A549 (cell line): ENCODE measurements at regions not wholly inside any gene's neighbourhood (a gene's known extent, or its start where the extent isn't known, plus 50 kb on each side); places are given as distances from the start of the nearest gene placed in this dataset.

Experiments
- ATAC-seq, 2 experiments: fragments of 200-7000 bp in 1 of 2; fragments of >200 bp in 1 of 2; cut with Nextera tagmentation in 1 of 2; cut with Tn5 transposase in 1 of 2; 3 replicates each; pipeline versions ENCODE4 v1.8.0 to v1.9.1; 2018 to 2020; ENCODE audit warnings: mild to moderate bottlenecking in 1 of 2, moderate library complexity in 1 of 2
- CTCF ChIA-PET: fragments of 300-600 bp; sonication (Branson Sonifier 250); formaldehyde crosslinking; extraction: SDS; loops from one replicate; lab custom pipeline; 2021; ENCODE audit warnings: antibody characterized with exemption, inconsistent platforms; lab: Yijun Ruan, JAX
- POLR2A ChIA-PET: fragments of 350-600 bp; formaldehyde crosslinking; extraction: SDS; loops from one replicate; lab custom pipeline; 2021; ENCODE audit warnings: antibody characterized with exemption, inconsistent platforms; lab: Yijun Ruan, JAX
- DNase-seq, 2 experiments: peaks; one replicate each; pipeline versions ENCODE4 v3.0.0 to v3.0.0-alpha.2; 2011 to 2016; ENCODE audit warnings: low read depth in 1 of 2, low spot score in 1 of 2
- FAIRE-seq: peaks from 2 replicates; lab custom pipeline; 2011; peaks lifted over from hg19 to GRCh38; lab: Jason Lieb, UNC
- H3K27ac ChIP-seq, 2 experiments: fragments of >200 bp; sonication (Bioruptor Twin); formaldehyde crosslinking; 3 replicates each; pipeline ENCODE4 v1.5.1; 2016 to 2017
- H3K4me1 ChIP-seq: fragments of >200 bp; sonication (Bioruptor Twin); formaldehyde crosslinking; 3 replicates; pipeline ENCODE4 v1.6.1; 2016
- H3K4me2 ChIP-seq: fragments of >200 bp; sonication (Bioruptor Twin); formaldehyde crosslinking; 3 replicates; pipeline ENCODE4 v1.6.1; 2016
- H3K4me3 ChIP-seq: fragments of >200 bp; sonication (Bioruptor Twin); formaldehyde crosslinking; 3 replicates; pipeline ENCODE4 v1.5.1; 2016
- H3K9me3 ChIP-seq: fragments of >200 bp; sonication (Bioruptor Twin); formaldehyde crosslinking; 3 replicates; pipeline ENCODE4 v1.6.1; 2016
- CBX2 ChIP-seq: fragments of 200-600 bp; sonication (generic); IDR thresholded peaks from 2 replicates; pipeline ENCODE4 v1.6.1; 2016; ENCODE audit warnings: low read depth, mild to moderate bottlenecking, borderline replicate concordance
- CEBPB ChIP-seq, 2 experiments: fragments of >200 bp in 1 of 2; sonication (Bioruptor Twin) in 1 of 2; formaldehyde crosslinking in 1 of 2; IDR thresholded peaks; 2 replicates each; pipeline ENCODE4 v1.6.1; 2012 to 2016
- CHD2 ChIP-seq: fragments of 150-350 bp; IDR thresholded peaks from 2 replicates; pipeline ENCODE4 v1.6.1; 2014; ENCODE audit warnings: low read length; ENCODE audit not compliant: partially characterized antibody
- CHD4 ChIP-seq: fragments of 200-600 bp; sonication (generic); IDR thresholded peaks from 2 replicates; pipeline ENCODE4 v1.6.1; 2016; ENCODE audit warnings: antibody characterized with exemption, mild to moderate bottlenecking, borderline replicate concordance
- EHF ChIP-seq: fragments of 250-450 bp; sonication (Bioruptor Pico); IDR thresholded peaks from 2 replicates; pipeline ENCODE4 v1.5.0; 2020; ENCODE audit warnings: mild to moderate bottlenecking
- EP300 ChIP-seq, 2 experiments: fragments of >200 bp; sonication (Bioruptor Twin); formaldehyde crosslinking; IDR thresholded peaks; 2 replicates in 1 of 2; 3 replicates in 1 of 2; pipeline ENCODE4 v1.6.1; 2016 to 2017
- ESRRA ChIP-seq: fragments of 150-350 bp; IDR thresholded peaks from 2 replicates; pipeline ENCODE4 v1.6.1; 2014; ENCODE audit warnings: mild to moderate bottlenecking, low read length, borderline replicate concordance
- FOSB ChIP-seq: fragments of 250-450 bp; sonication (Bioruptor Pico); IDR thresholded peaks from 2 replicates; pipeline ENCODE4 v1.5.0; 2020; ENCODE audit warnings: mild to moderate bottlenecking, moderate library complexity
- FOXS1 ChIP-seq: fragments of 250-450 bp; sonication (Bioruptor Pico); IDR thresholded peaks from 2 replicates; pipeline ENCODE4 v1.5.0; 2020; ENCODE audit warnings: mild to moderate bottlenecking, moderate library complexity
- HOXA7 ChIP-seq: fragments of 250-450 bp; sonication (Bioruptor Pico); IDR thresholded peaks from 2 replicates; pipeline ENCODE4 v1.5.0; 2020; ENCODE audit warnings: mild to moderate bottlenecking, moderate library complexity
- HOXB5 ChIP-seq: fragments of 250-450 bp; sonication (Bioruptor Pico); IDR thresholded peaks from 2 replicates; pipeline ENCODE4 v1.5.0; 2020; ENCODE audit warnings: mild to moderate bottlenecking, moderate library complexity
- JUN ChIP-seq, 2 experiments: fragments of >200 bp; sonication (Bioruptor Twin); formaldehyde crosslinking; IDR thresholded peaks; 2 replicates in 1 of 2; 3 replicates in 1 of 2; pipeline ENCODE4 v1.6.1; 2016 to 2017
- JUNB ChIP-seq: fragments of >200 bp; sonication (Bioruptor Twin); formaldehyde crosslinking; IDR thresholded peaks from 2 replicates; pipeline ENCODE4 v1.6.1; 2016
- KDM5A ChIP-seq: fragments of 200-600 bp; sonication (generic); IDR thresholded peaks from 2 replicates; pipeline ENCODE4 v1.6.1; 2016; ENCODE audit warnings: antibody characterized with exemption, mild to moderate bottlenecking
- MAFK ChIP-seq: fragments of 450-650 bp; IDR thresholded peaks from 2 replicates; pipeline ENCODE4 v1.6.1; 2014; ENCODE audit not compliant: partially characterized antibody
- MYC ChIP-seq: IDR thresholded peaks from 2 replicates; pipeline ENCODE4 v1.6.1; 2012; ENCODE audit warnings: mild to moderate bottlenecking, inconsistent platforms, low read length, improper control_type of control experiment, borderline replicate concordance
- NFE2L2 ChIP-seq: fragments of 150-350 bp; conservative IDR thresholded peaks from 2 replicates; pipeline ENCODE4 v1.6.1; 2014; ENCODE audit warnings: low read length
- PHF8 ChIP-seq: fragments of 200-600 bp; sonication (generic); IDR thresholded peaks from 2 replicates; pipeline ENCODE4 v1.6.1; 2016; ENCODE audit warnings: low read depth, mild to moderate bottlenecking, antibody characterized with exemption, moderate library complexity, borderline replicate concordance
- POLR2AphosphoS2 ChIP-seq: conservative IDR thresholded peaks from 2 replicates; pipeline ENCODE4 v1.6.1; 2012; ENCODE audit warnings: low read length, improper control_type of control experiment, inconsistent platforms
- RAD21 ChIP-seq, 2 experiments: fragments of >200 bp in 1 of 2; sonication (Bioruptor Twin) in 1 of 2; formaldehyde crosslinking in 1 of 2; IDR thresholded peaks in 1 of 2; conservative IDR thresholded peaks in 1 of 2; 2 replicates in 1 of 2; 3 replicates in 1 of 2; pipeline ENCODE4 v1.6.1; 2012 to 2018; ENCODE audit warnings: inconsistent platforms in 1 of 2
- RCOR1 ChIP-seq: fragments of 150-350 bp; IDR thresholded peaks from 2 replicates; pipeline ENCODE4 v1.6.1; 2014; ENCODE audit warnings: antibody characterized with exemption, low read length, low read depth
- SREBF2 ChIP-seq: fragments of 450-650 bp; IDR thresholded peaks from 2 replicates; pipeline ENCODE4 v1.6.1; 2014; ENCODE audit warnings: mild to moderate bottlenecking, moderate library complexity
- TFCP2L1 ChIP-seq: fragments of 250-450 bp; sonication (Bioruptor Pico); IDR thresholded peaks from 2 replicates; pipeline ENCODE4 v1.5.0; 2021; ENCODE audit warnings: mild to moderate bottlenecking
- TP53 ChIP-seq: fragments of 250-450 bp; sonication (Bioruptor Pico); IDR thresholded peaks from 2 replicates; pipeline ENCODE4 v1.5.0; 2021; ENCODE audit warnings: mild to moderate bottlenecking, moderate library complexity
- ZNF302 ChIP-seq: fragments of 250-450 bp; sonication (Bioruptor Pico); IDR thresholded peaks from 2 replicates; pipeline ENCODE4 v1.9.0; 2021; ENCODE audit warnings: inconsistent platforms, mild to moderate bottlenecking, moderate library complexity
- ZSCAN20 ChIP-seq: fragments of 250-450 bp; sonication (Bioruptor Pico); IDR thresholded peaks from 2 replicates; pipeline ENCODE4 v1.8.0; 2022; ENCODE audit warnings: mild to moderate bottlenecking, moderate library complexity
- WGBS: methylation state at CpG from one replicate; pipeline ENCODE4 v1.1.6; 2017; ENCODE audit errors: missing lambda C conversion rate; 5-methylcytosine and 5-hydroxymethylcytosine counted together
- TF ChIP-seq, protein P1 (sequence below): IDR thresholded peaks from 2 replicates; pipeline ENCODE4 v1.6.1; 2012
- TF ChIP-seq, protein P2 (sequence below): IDR thresholded peaks from 2 replicates; pipeline ENCODE4 v1.6.1; 2012; ENCODE audit warnings: low read depth, borderline replicate concordance
- TF ChIP-seq, protein P3 (sequence below): fragments of 250-450 bp; sonication (Bioruptor Pico); IDR thresholded peaks from 2 replicates; pipeline ENCODE4 v1.5.0; 2021; ENCODE audit warnings: mild to moderate bottlenecking, moderate library complexity, borderline replicate concordance
- TF ChIP-seq, protein P4 (sequence below): fragments of 450-650 bp; IDR thresholded peaks from 2 replicates; pipeline ENCODE4 v1.6.1; 2014; ENCODE audit warnings: antibody characterized with exemption

DNA sequence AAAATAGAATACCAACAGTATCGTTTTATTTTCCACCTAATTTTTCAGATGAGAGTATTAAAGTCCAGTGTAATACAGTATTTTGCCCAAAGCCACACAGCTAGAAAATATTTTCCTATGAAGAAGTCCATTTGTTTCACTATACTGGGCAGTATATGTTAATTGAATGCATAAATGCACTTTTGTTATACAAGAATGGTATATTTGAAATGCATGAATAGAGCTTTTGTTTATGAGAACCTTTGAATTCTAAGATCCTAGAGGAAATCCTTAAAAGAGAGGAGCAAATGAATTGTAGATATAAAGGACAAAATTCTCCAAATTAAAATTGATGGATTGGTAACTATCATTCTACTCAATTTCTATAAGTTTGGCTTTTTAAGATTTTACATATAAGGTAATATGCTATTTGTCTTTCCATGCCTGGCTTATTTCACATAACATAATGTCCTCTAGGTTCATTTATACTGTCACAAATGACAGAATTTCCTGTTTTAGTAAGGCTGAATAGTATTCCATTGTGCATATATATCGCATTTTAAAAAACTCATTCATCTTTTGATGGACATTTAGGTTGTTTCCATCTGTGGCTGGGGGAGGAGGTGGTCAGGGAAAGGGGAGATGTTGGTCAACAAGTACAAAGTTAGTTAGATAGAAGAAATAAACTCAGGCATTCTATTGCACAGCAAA, 136.6 kb upstream of the DCN start (continued):
- TF ChIP-seq, protein P1, sequence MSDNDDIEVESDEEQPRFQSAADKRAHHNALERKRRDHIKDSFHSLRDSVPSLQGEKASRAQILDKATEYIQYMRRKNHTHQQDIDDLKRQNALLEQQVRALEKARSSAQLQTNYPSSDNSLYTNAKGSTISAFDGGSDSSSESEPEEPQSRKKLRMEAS = no peak
- no peak for TF ChIP-seq RCOR1
- TF ChIP-seq, protein P2, sequence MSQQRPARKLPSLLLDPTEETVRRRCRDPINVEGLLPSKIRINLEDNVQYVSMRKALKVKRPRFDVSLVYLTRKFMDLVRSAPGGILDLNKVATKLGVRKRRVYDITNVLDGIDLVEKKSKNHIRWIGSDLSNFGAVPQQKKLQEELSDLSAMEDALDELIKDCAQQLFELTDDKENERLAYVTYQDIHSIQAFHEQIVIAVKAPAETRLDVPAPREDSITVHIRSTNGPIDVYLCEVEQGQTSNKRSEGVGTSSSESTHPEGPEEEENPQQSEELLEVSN = no peak
- no peak for TF ChIP-seq HOXB5 (CRISPR knock-in tag)
- TF ChIP-seq, all 56 proteins: peak for 0

DNA sequence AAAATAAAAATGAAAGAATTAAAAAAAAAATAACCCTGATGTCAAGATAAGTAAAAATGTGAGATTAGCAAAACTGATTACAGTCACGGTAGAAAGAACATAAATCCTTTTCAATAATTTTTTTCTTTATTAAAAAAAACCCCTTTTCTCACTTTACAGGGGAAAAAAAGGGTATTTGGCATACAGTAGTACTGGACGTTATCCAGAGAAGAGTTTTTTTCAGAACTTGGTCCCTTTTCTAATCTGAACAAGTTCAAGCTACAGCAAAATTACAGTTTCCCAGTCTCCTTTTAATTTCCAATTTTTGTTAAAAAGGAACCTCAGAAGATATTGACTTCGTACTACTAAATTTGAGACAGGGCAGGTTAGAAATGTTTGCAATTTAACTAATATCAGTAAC, 134.7 kb upstream of the DCN start:
- 29% methylated on average over 3 of the region's 3 CpGs for WGBS

DNA sequence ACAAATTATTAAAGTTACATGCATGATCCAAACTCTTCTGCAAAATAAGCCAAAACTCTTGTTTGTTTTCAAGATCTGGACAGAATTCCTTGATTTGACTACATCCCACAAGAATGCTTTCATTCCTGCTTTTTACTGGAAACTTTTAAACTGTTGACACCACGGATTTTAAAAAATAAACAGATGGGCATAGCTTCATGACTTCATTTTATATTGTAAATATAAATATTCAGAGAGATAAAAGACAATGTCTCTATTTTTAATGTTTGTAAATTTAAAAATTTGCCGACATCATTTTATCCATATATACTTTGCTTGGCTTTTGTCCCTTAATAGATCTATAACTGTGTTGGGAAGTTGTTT, 134.3 kb upstream of the DCN start:
- no peak for DNase-seq
- no peak for ATAC-seq
- Histone ChIP-seq H3K27ac (no peak overlapping the region), H3K4me2 (no peak overlapping the region), H3K4me1 (no peaks in the 10 kb centered on the region), H3K4me3 (no peak overlapping the region), H3K9me3 (no peaks in the 10 kb centered on the region)
- CTCF ChIA-PET = interaction anchor here (1.9 kb wide), 1 partner anchor 339 kb away, joined by 6 read pairs; no protein-coding TSS in a partner anchor
- POLR2A ChIA-PET = no interaction called here
- 25% methylated on average over 2 of the region's 2 CpGs for WGBS
- TF ChIP-seq POLR2AphosphoS2 (no peak), MYC (no peak), SREBF2 (no peak), CBX2 (no peak), KDM5A (no peak), TFCP2L1 (no peak), JUN (IDR thresholded peaks at IDR 0.05) (no peak), NFE2L2 (no peak), CHD4 (no peak), FOSB (CRISPR knock-in tag) (no peak), FOXS1 (CRISPR knock-in tag) (no peak)
- TF ChIP-seq, protein P2 = no peak
- no peak for FAIRE-seq

More for the DNA sequence above, 134.7 kb upstream of the DCN start:
- no peak overlapping the region for H3K27ac ChIP-seq
- TF ChIP-seq CHD4 = no peak
- TF ChIP-seq RAD21 (conservative IDR thresholded peaks at IDR 0.05 in 1 of 2, IDR thresholded peaks at IDR 0.05 in 1 of 2) = no peak
- no peak for TF ChIP-seq HOXA7 (CRISPR knock-in tag)
- no peak for TF ChIP-seq ESRRA
- no peak for TF ChIP-seq TP53 (CRISPR knock-in tag)
- no peak for TF ChIP-seq JUNB
- TF ChIP-seq RCOR1 = no peak
- no peak for TF ChIP-seq ZSCAN20
- TF ChIP-seq, protein P3, sequence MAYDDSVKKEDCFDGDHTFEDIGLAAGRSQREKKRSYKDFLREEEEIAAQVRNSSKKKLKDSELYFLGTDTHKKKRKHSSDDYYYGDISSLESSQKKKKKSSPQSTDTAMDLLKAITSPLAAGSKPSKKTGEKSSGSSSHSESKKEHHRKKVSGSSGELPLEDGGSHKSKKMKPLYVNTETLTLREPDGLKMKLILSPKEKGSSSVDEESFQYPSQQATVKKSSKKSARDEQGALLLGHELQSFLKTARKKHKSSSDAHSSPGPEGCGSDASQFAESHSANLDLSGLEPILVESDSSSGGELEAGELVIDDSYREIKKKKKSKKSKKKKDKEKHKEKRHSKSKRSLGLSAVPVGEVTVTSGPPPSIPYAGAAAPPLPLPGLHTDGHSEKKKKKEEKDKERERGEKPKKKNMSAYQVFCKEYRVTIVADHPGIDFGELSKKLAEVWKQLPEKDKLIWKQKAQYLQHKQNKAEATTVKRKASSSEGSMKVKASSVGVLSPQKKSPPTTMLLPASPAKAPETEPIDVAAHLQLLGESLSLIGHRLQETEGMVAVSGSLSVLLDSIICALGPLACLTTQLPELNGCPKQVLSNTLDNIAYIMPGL = no peak
- TF ChIP-seq ZNF302 = no peak
- TF ChIP-seq, protein P4, sequence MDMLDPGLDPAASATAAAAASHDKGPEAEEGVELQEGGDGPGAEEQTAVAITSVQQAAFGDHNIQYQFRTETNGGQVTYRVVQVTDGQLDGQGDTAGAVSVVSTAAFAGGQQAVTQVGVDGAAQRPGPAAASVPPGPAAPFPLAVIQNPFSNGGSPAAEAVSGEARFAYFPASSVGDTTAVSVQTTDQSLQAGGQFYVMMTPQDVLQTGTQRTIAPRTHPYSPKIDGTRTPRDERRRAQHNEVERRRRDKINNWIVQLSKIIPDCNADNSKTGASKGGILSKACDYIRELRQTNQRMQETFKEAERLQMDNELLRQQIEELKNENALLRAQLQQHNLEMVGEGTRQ = no peak
- no peak for TF ChIP-seq MAFK
- TF ChIP-seq CHD2 = no peak
- no peak for TF ChIP-seq EP300 (IDR thresholded peaks at IDR 0.05)
- no peak for TF ChIP-seq EHF (CRISPR knock-in tag)
- no peak for TF ChIP-seq CEBPB (IDR thresholded peaks at IDR 0.05)
- no peak for TF ChIP-seq PHF8
- DNase-seq (no peak), ATAC-seq (no peak), FAIRE-seq (no peak)
- ChIA-PET POLR2A (no interaction called here), CTCF (no interaction called here)
- no peaks in the 10 kb centered on the region for H3K4me1 ChIP-seq
- no peaks in the 10 kb centered on the region for H3K9me3 ChIP-seq
- H3K4me2 ChIP-seq = no peak overlapping the region
- no peak overlapping the region for H3K4me3 ChIP-seq
